PC-9 (cell line): ENCODE measurements at regions not wholly inside any gene's neighbourhood (a gene's known extent, or its start where the extent isn't known, plus 50 kb on each side); places are given as distances from the start of the nearest gene placed in this dataset.

Experiments used
- EZH2 ChIP-seq: fragments of 200-600 bp; sonication (generic); IDR thresholded peaks from 2 replicates; pipeline ENCODE4 v1.8.0; 2017; ENCODE audit warnings: antibody characterized with exemption, low read depth
- TF ChIP-seq, protein P1 (sequence below): fragments of 200-600 bp; sonication (generic); conservative IDR thresholded peaks from 2 replicates; pipeline ENCODE4 v1.6.1; 2017; ENCODE audit warnings: mixed run types, antibody characterized with exemption, mild to moderate bottlenecking, moderate library complexity

- TF ChIP-seq, protein P1, sequence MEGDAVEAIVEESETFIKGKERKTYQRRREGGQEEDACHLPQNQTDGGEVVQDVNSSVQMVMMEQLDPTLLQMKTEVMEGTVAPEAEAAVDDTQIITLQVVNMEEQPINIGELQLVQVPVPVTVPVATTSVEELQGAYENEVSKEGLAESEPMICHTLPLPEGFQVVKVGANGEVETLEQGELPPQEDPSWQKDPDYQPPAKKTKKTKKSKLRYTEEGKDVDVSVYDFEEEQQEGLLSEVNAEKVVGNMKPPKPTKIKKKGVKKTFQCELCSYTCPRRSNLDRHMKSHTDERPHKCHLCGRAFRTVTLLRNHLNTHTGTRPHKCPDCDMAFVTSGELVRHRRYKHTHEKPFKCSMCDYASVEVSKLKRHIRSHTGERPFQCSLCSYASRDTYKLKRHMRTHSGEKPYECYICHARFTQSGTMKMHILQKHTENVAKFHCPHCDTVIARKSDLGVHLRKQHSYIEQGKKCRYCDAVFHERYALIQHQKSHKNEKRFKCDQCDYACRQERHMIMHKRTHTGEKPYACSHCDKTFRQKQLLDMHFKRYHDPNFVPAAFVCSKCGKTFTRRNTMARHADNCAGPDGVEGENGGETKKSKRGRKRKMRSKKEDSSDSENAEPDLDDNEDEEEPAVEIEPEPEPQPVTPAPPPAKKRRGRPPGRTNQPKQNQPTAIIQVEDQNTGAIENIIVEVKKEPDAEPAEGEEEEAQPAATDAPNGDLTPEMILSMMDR: peak; percentile 76
- TF ChIP-seq EZH2: no peak
These were observed 50.5 kb upstream of the LRRC55 start for GRCh38 chr11:57131080-57131790.
